ENCODE measurements at regions not wholly inside any gene's neighbourhood (a gene's known extent, or its start where the extent isn't known, plus 50 kb on each side); places are given as distances from the start of the nearest gene placed in this dataset.
A peak's percentile ranks its signal among the peaks of the same experiment; 100 is the strongest.

DNA sequence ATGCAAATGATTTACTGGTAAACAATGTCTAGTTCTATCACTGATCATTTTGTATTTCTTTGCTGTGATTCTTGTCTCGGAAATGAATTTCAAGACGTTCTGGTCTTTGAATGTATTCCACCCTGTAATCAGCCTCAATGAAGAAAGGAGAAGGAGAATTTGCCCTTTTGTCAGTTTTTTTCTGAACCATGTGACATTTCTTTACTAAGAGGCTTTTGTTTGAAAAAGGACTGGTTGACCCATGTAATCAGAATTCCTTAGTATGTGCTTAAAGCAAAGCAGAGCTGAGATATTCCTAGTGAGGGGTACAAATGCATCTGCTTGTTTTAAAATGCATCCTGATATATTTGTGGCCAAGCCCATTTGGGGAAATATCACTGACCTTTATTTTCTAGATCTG is 581.6 kb downstream of the ETV1 start:
- no peak for ATAC-seq
- Histone ChIP-seq H3K27me3 (no peaks in the 10 kb centered on the region), H3K9me3 (no peaks in the 10 kb centered on the region), H3K4me3 (no peak overlapping the region), H3K36me3 (no peaks in the 10 kb centered on the region), H3K27ac (no peak overlapping the region), H3K4me1 (no peaks in the 10 kb centered on the region)
- TF ChIP-seq, protein P1, sequence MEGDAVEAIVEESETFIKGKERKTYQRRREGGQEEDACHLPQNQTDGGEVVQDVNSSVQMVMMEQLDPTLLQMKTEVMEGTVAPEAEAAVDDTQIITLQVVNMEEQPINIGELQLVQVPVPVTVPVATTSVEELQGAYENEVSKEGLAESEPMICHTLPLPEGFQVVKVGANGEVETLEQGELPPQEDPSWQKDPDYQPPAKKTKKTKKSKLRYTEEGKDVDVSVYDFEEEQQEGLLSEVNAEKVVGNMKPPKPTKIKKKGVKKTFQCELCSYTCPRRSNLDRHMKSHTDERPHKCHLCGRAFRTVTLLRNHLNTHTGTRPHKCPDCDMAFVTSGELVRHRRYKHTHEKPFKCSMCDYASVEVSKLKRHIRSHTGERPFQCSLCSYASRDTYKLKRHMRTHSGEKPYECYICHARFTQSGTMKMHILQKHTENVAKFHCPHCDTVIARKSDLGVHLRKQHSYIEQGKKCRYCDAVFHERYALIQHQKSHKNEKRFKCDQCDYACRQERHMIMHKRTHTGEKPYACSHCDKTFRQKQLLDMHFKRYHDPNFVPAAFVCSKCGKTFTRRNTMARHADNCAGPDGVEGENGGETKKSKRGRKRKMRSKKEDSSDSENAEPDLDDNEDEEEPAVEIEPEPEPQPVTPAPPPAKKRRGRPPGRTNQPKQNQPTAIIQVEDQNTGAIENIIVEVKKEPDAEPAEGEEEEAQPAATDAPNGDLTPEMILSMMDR (IDR thresholded peaks at IDR 0.05) = no peak
- TF ChIP-seq POLR2A (IDR thresholded peaks at IDR 0.05) = no peak
- intact Hi-C loops (cut with DNase I) = no loop called here
- no peak for DNase-seq
- WGBS, 4 donors = 68 to 81% (median 76%) methylated on average over 2 of the region's 2 CpGs

DNA sequence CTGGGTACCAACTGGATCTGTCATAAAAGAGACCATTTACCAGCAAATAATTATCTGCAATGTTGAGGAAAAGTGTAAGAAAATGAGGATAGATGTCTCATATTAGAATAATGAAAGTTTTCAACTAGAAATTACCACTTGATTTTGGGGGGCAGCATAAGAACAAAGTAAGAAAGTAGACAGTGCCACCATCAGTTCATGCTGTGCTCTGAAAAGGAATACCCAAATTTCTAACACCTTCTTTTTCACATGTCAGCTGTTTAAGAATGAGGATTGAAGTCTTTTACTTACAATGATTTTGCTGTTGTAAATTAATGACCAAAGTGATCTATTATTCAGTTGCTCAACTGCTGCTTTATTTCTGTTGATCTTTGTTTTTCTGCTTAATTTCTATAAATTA is 578.3 kb downstream of the ETV1 start:
- H3K27ac ChIP-seq = no peak overlapping the region

DNA sequence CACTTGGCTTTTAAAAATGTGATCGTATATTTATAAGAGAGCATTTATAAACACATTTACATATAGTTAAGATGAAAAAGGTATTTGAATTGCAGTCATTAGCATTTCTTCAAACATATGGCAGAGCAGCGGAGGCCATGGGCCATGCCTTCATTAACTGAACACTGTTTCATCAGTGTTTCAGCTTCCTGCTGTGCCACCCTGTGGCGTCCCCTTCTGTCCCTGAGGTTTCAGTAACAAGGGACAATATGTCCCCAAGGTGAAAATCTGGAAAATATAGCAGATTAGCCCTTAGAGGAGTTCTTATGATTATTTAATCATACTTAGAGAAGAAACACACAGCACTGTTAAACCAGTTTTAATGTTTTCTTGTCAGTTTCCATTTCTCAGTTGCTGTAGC is 577.8 kb downstream of the ETV1 start:
- no peaks in the 10 kb centered on the region for H3K27me3 ChIP-seq
- TF ChIP-seq, protein P1 (IDR thresholded peaks at IDR 0.05) = no peak
- TF ChIP-seq POLR2A (IDR thresholded peaks at IDR 0.05) = no peak
- H3K4me1 ChIP-seq = peaks cover 0 to 4% (median 0%) of the 10 kb centered on the region in 12 donors
- no peak overlapping the region for H3K27ac ChIP-seq
- intact Hi-C loops (cut with DNase I) = no loop called here
- no peak overlapping the region for H3K4me3 ChIP-seq
- DNase-seq (no peak), ATAC-seq (no peak)
- H3K9me3 ChIP-seq = no peaks in the 10 kb centered on the region
- 71 to 81% (median 80%) methylated on average over 3 of the region's 3 CpGs for WGBS, 4 donors
- no peaks in the 10 kb centered on the region for H3K36me3 ChIP-seq

More for the DNA sequence above, 578.3 kb downstream of the ETV1 start:
- Histone ChIP-seq H3K36me3 (no peaks in the 10 kb centered on the region), H3K4me1 (peaks cover 0 to 4% (median 0%) of the 10 kb centered on the region in 12 donors), H3K27me3 (no peaks in the 10 kb centered on the region), H3K4me3 (no peak overlapping the region), H3K9me3 (no peaks in the 10 kb centered on the region)
- no peak for DNase-seq
- TF ChIP-seq POLR2A (IDR thresholded peaks at IDR 0.05) = no peak
- TF ChIP-seq, protein P1 (IDR thresholded peaks at IDR 0.05) = no peak
- intact Hi-C loops (cut with DNase I) = no loop called here
- ATAC-seq = no peak

DNA sequence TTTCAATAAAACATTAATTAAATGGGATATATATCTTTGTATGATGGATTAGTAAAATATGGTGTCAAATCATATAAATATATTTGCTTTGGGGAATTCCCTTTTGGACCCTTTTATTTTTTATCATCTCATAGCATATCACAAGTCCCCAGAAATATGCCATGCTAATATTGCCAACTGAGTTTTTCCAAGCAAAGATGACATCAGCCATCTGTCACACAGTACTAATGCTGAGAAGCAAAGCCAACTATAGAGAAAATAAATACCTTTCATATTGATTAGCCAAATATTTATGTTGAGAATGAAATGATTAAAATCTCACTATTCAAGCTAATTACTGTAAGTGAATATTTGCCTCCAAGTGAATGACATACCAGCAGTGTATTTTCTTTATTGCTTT is 575.3 kb downstream of the ETV1 start:
- ATAC-seq = no peak
- Histone ChIP-seq H3K4me1 (peaks cover 0 to 4% (median 0%) of the 10 kb centered on the region in 12 donors), H3K27me3 (no peaks in the 10 kb centered on the region), H3K4me3 (peak overlapping the region in 2 of 12 donors; percentile 13 to 30), H3K27ac (no peak overlapping the region), H3K36me3 (no peaks in the 10 kb centered on the region), H3K9me3 (peaks cover 0 to 15% (median 0%) of the 10 kb centered on the region in 12 donors)
- intact Hi-C loops (cut with DNase I) = no loop called here
- TF ChIP-seq, protein P1 (IDR thresholded peaks at IDR 0.05) = no peak
- TF ChIP-seq POLR2A (IDR thresholded peaks at IDR 0.05) = no peak
- DNase-seq = no peak

Measured in heart left ventricle (tissue), 16 donors.